ENCODE measurements at regions not wholly inside any gene's neighbourhood (a gene's known extent, or its start where the extent isn't known, plus 50 kb on each side); places are given as distances from the start of the nearest gene placed in this dataset.

DNA sequence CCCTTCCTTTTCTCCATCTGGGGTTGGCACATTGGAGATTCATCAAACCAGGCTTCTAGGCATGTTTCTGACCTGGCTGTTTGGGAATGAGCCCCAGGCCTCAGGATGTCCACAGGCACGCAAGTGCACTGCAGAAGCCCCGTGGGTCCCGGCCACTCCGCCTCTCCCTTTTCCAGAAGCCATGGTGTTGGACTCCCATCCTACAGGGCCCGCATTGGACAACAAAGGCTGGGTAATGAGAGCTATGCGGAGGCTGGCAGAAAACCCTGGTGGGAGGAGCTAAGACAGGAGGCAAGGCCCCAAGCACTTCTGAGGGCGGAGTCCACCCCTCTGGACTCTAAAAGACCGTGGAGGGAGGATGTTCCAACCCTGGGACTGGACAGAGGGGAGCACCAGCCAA lies 160.6 kb downstream of the OLFM1 start:
- TF ChIP-seq, protein P1, sequence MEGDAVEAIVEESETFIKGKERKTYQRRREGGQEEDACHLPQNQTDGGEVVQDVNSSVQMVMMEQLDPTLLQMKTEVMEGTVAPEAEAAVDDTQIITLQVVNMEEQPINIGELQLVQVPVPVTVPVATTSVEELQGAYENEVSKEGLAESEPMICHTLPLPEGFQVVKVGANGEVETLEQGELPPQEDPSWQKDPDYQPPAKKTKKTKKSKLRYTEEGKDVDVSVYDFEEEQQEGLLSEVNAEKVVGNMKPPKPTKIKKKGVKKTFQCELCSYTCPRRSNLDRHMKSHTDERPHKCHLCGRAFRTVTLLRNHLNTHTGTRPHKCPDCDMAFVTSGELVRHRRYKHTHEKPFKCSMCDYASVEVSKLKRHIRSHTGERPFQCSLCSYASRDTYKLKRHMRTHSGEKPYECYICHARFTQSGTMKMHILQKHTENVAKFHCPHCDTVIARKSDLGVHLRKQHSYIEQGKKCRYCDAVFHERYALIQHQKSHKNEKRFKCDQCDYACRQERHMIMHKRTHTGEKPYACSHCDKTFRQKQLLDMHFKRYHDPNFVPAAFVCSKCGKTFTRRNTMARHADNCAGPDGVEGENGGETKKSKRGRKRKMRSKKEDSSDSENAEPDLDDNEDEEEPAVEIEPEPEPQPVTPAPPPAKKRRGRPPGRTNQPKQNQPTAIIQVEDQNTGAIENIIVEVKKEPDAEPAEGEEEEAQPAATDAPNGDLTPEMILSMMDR (IDR thresholded peaks at IDR 0.05): no peak
- TF ChIP-seq EP300 (IDR thresholded peaks at IDR 0.05): no peak
